Neural progenitor cell (in vitro differentiated cells): ENCODE measurements at regions not wholly inside any gene's neighbourhood (a gene's known extent, or its start where the extent isn't known, plus 50 kb on each side); places are given as distances from the start of the nearest gene placed in this dataset.

Experiments
- EZH2 ChIP-seq: fragments of 200-600 bp; sonication (generic); IDR thresholded peaks from 2 replicates; pipeline ENCODE4 v1.6.1; 2017; ENCODE audit warnings: antibody characterized with exemption, mild to moderate bottlenecking, moderate library complexity
- EZH2phosphoT487 ChIP-seq: fragments of 200-600 bp; sonication (generic); IDR thresholded peaks from 2 replicates; pipeline ENCODE4 v1.6.1; 2017; ENCODE audit warnings: antibody characterized with exemption
- TF ChIP-seq, protein P1 (sequence below): fragments of 200-600 bp; sonication (generic); IDR thresholded peaks from 2 replicates; pipeline ENCODE4 v1.5.1; 2017; ENCODE audit warnings: antibody characterized with exemption, mild to moderate bottlenecking

DNA sequence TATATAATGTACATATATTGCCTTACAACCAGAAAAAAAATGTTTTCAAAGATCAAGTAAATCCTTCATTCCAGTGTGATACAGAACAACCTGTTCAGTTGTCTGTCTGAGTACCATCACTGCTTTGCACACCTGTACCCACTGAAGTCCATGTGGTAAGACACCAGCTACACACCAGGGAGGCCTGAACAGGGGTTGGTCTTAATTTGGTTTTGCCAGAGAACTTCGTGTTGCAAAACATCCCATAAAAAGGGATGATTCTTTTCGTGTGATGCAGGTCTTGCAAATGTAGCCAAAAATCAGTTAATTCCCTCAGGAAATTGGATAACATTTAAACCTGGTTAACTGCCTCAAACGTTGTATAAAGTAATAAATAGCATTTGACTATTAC, 73.7 kb upstream of the SLC1A4 start:
- TF ChIP-seq, protein P1, sequence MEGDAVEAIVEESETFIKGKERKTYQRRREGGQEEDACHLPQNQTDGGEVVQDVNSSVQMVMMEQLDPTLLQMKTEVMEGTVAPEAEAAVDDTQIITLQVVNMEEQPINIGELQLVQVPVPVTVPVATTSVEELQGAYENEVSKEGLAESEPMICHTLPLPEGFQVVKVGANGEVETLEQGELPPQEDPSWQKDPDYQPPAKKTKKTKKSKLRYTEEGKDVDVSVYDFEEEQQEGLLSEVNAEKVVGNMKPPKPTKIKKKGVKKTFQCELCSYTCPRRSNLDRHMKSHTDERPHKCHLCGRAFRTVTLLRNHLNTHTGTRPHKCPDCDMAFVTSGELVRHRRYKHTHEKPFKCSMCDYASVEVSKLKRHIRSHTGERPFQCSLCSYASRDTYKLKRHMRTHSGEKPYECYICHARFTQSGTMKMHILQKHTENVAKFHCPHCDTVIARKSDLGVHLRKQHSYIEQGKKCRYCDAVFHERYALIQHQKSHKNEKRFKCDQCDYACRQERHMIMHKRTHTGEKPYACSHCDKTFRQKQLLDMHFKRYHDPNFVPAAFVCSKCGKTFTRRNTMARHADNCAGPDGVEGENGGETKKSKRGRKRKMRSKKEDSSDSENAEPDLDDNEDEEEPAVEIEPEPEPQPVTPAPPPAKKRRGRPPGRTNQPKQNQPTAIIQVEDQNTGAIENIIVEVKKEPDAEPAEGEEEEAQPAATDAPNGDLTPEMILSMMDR, result no peak
- TF ChIP-seq EZH2 (no peak), EZH2phosphoT487 (no peak)
